SJSA1 (cell line): ENCODE measurements at regions not wholly inside any gene's neighbourhood (a gene's known extent, or its start where the extent isn't known, plus 50 kb on each side); places are given as distances from the start of the nearest gene placed in this dataset.
"Not testable (repeated sequence)": the region's sequence is repeated elsewhere in the genome, so short reads cannot be mapped to it uniquely, and the experiment has no call there.

Source experiments
- DNase-seq, 2 experiments: peaks; one replicate each; pipeline ENCODE4 v3.0.0-alpha.2; 2015 to 2020; ENCODE audit warnings: low spot score in 2 of 2, low read depth in 1 of 2
- H3K27ac ChIP-seq: fragments of 250-450 bp; sonication (Bioruptor Pico); 2 replicates; pipeline ENCODE4 v1.5.1; 2020; ENCODE audit warnings: mild to moderate bottlenecking, moderate library complexity
- H3K27me3 ChIP-seq: fragments of 250-450 bp; sonication (Bioruptor Pico); replicated peaks from 2 replicates; pipeline ENCODE4 v1.5.1; 2020; ENCODE audit warnings: mild to moderate bottlenecking, moderate library complexity
- H3K36me3 ChIP-seq: fragments of 250-450 bp; sonication (Bioruptor Pico); 2 replicates; pipeline ENCODE4 v1.5.1; 2020; ENCODE audit warnings: mild to moderate bottlenecking
- H3K4me1 ChIP-seq: fragments of 250-450 bp; sonication (Bioruptor Pico); replicated peaks from 2 replicates; pipeline ENCODE4 v1.6.1; 2021; ENCODE audit warnings: mild to moderate bottlenecking
- H3K4me3 ChIP-seq: fragments of 250-450 bp; sonication (Bioruptor Pico); 2 replicates; pipeline ENCODE4 v1.5.1; 2020; ENCODE audit warnings: mild to moderate bottlenecking
- H3K9me3 ChIP-seq: fragments of 250-450 bp; sonication (Bioruptor Pico); replicated peaks from 2 replicates; pipeline ENCODE4 v1.5.1; 2020; ENCODE audit warnings: mild to moderate bottlenecking

- Histone ChIP-seq H3K4me1 (no peaks in the 10 kb centered on the region), H3K9me3 (no peaks in the 10 kb centered on the region), H3K27ac (no peak overlapping the region), H3K36me3 (no peaks in the 10 kb centered on the region), H3K4me3 (no peak overlapping the region), H3K27me3 (no peaks in the 10 kb centered on the region)
- no peak for DNase-seq
Measured at GRCh38 chr9:135410831-135411473, 68.6 kb upstream of the PPP1R26 start.

- not testable (repeated sequence) for H3K27me3 ChIP-seq, H3K4me1 ChIP-seq, H3K36me3 ChIP-seq, H3K9me3 ChIP-seq, H3K27ac ChIP-seq, DNase-seq, H3K4me3 ChIP-seq
Measured at GRCh38 chr9:135411605-135412004, 68.0 kb upstream of the PPP1R26 start.

- H3K9me3 ChIP-seq, H3K4me1 ChIP-seq, H3K36me3 ChIP-seq, H3K27ac ChIP-seq, H3K27me3 ChIP-seq, H3K4me3 ChIP-seq: not testable (repeated sequence)
- peak; percentile 57 to 63 for DNase-seq
Measured at GRCh38 chr9:135412315-135413085, 67.1 kb upstream of the PPP1R26 start.

GRCh38 chr9:135413086-135413375 is 66.6 kb upstream of the PPP1R26 start:
- Histone ChIP-seq H3K27me3 (no peaks in the 10 kb centered on the region), H3K4me3 (no peak overlapping the region), H3K4me1 (no peaks in the 10 kb centered on the region), H3K9me3 (no peaks in the 10 kb centered on the region), H3K36me3 (no peaks in the 10 kb centered on the region), H3K27ac (no peak overlapping the region)
- no peak for DNase-seq

GRCh38 chr9:135413461-135413860 is 66.1 kb upstream of the PPP1R26 start:
- Histone ChIP-seq H3K36me3 (no peaks in the 10 kb centered on the region), H3K9me3 (no peaks in the 10 kb centered on the region), H3K27ac (no peak overlapping the region), H3K27me3 (no peaks in the 10 kb centered on the region), H3K4me3 (no peak overlapping the region), H3K4me1 (no peaks in the 10 kb centered on the region)
- no peak for DNase-seq

GRCh38 chr9:135414293-135414692 is 65.3 kb upstream of the PPP1R26 start:
- H3K36me3 ChIP-seq, result no peaks in the 10 kb centered on the region
- no peaks in the 10 kb centered on the region for H3K27me3 ChIP-seq
- no peaks in the 10 kb centered on the region for H3K9me3 ChIP-seq
- no peaks in the 10 kb centered on the region for H3K4me1 ChIP-seq
- no peak overlapping the region for H3K4me3 ChIP-seq
- no peak overlapping the region for H3K27ac ChIP-seq
- no peak for DNase-seq

GRCh38 chr9:135415586-135415985 is 64.0 kb upstream of the PPP1R26 start:
- H3K4me3 ChIP-seq, result no peak overlapping the region
- no peaks in the 10 kb centered on the region for H3K4me1 ChIP-seq
- H3K27ac ChIP-seq, result no peak overlapping the region
- no peaks in the 10 kb centered on the region for H3K36me3 ChIP-seq
- H3K27me3 ChIP-seq, result no peaks in the 10 kb centered on the region
- no peak for DNase-seq
- no peaks in the 10 kb centered on the region for H3K9me3 ChIP-seq

- no peak for DNase-seq
- Histone ChIP-seq H3K27ac (no peak overlapping the region), H3K4me1 (no peaks in the 10 kb centered on the region), H3K9me3 (no peaks in the 10 kb centered on the region), H3K27me3 (no peaks in the 10 kb centered on the region), H3K36me3 (no peaks in the 10 kb centered on the region), H3K4me3 (no peak overlapping the region)
Measured at GRCh38 chr9:135416664-135417290, 62.8 kb upstream of the PPP1R26 start.

- Histone ChIP-seq H3K4me3 (no peak overlapping the region), H3K36me3 (no peaks in the 10 kb centered on the region), H3K9me3 (no peaks in the 10 kb centered on the region), H3K4me1 (no peaks in the 10 kb centered on the region), H3K27ac (no peak overlapping the region), H3K27me3 (no peaks in the 10 kb centered on the region)
- no peak for DNase-seq
Measured at GRCh38 chr9:135418161-135418560, 61.4 kb upstream of the PPP1R26 start.

GRCh38 chr9:135419106-135419505 is 60.5 kb upstream of the PPP1R26 start:
- Histone ChIP-seq H3K36me3 (no peaks in the 10 kb centered on the region), H3K27ac (no peak overlapping the region), H3K9me3 (no peaks in the 10 kb centered on the region; the same call in 1 of the 2 replicates), H3K4me1 (no peaks in the 10 kb centered on the region), H3K4me3 (no peak overlapping the region), H3K27me3 (no peaks in the 10 kb centered on the region)
- DNase-seq, result no peak

- Histone ChIP-seq H3K27me3 (no peaks in the 10 kb centered on the region), H3K4me3 (no peak overlapping the region), H3K27ac (no peak overlapping the region), H3K9me3 (no peaks in the 10 kb centered on the region; the same call in 1 of the 2 replicates), H3K36me3 (no peaks in the 10 kb centered on the region), H3K4me1 (no peaks in the 10 kb centered on the region)
- DNase-seq, result no peak
Measured at GRCh38 chr9:135422341-135422944, 57.1 kb upstream of the PPP1R26 start.

GRCh38 chr9:135423725-135424124 is 55.9 kb upstream of the PPP1R26 start:
- Histone ChIP-seq H3K9me3 (no peaks in the 10 kb centered on the region; the same call in 1 of the 2 replicates), H3K4me1 (no peaks in the 10 kb centered on the region), H3K4me3 (no peak overlapping the region), H3K27me3 (no peaks in the 10 kb centered on the region), H3K36me3 (no peaks in the 10 kb centered on the region), H3K27ac (no peak overlapping the region)
- DNase-seq, result no peak
